ENCODE measurements at regions not wholly inside any gene's neighbourhood (a gene's known extent, or its start where the extent isn't known, plus 50 kb on each side); places are given as distances from the start of the nearest gene placed in this dataset.

- no peak for DNase-seq (ENCODE audit: extremely low spot score)
- TF ChIP-seq L3MBTL2 (conservative IDR thresholded peaks at IDR 0.05) (no peak), BHLHE40 (IDR thresholded peaks at IDR 0.05; ENCODE audit: borderline replicate concordance) (no peak), NFRKB (IDR thresholded peaks at IDR 0.05) (no peak), SP1 (IDR thresholded peaks at IDR 0.05) (no peak), TARDBP (IDR thresholded peaks at IDR 0.05) (no peak), HDGF (IDR thresholded peaks at IDR 0.05; ENCODE audit: borderline replicate concordance) (no peak), FOXK2 (IDR thresholded peaks at IDR 0.05) (no peak), SUZ12 (IDR thresholded peaks at IDR 0.05) (no peak), LEF1 (IDR thresholded peaks at IDR 0.05; ENCODE audit: borderline replicate concordance) (no peak), ELF4 (IDR thresholded peaks at IDR 0.05) (no peak), ZNF384 (IDR thresholded peaks at IDR 0.05) (no peak), ARNT (IDR thresholded peaks at IDR 0.05) (no peak), CTBP1 (IDR thresholded peaks at IDR 0.05; ENCODE audit: borderline replicate concordance) (no peak), FOXM1 (IDR thresholded peaks at IDR 0.05; ENCODE audit: borderline replicate concordance) (no peak), FOXA1 (IDR thresholded peaks at IDR 0.05) (no peak)
- TF ChIP-seq, protein P1, sequence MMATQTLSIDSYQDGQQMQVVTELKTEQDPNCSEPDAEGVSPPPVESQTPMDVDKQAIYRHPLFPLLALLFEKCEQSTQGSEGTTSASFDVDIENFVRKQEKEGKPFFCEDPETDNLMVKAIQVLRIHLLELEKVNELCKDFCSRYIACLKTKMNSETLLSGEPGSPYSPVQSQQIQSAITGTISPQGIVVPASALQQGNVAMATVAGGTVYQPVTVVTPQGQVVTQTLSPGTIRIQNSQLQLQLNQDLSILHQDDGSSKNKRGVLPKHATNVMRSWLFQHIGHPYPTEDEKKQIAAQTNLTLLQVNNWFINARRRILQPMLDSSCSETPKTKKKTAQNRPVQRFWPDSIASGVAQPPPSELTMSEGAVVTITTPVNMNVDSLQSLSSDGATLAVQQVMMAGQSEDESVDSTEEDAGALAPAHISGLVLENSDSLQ (IDR thresholded peaks at IDR 0.05) = no peak
- CTCF ChIA-PET = no interaction called here
- POLR2A ChIA-PET = no interaction called here
These were observed 707.0 kb upstream of the ACTRT1 start for GRCh38 chrX:128759177-128759576.

GRCh38 chrX:128754130-128754529 lies 701.9 kb upstream of the ACTRT1 start:
- ChIA-PET POLR2A (no interaction called here), CTCF (no interaction called here)
- DNase-seq (ENCODE audit: extremely low spot score) = no peak

GRCh38 chrX:128739539-128739938 lies 687.3 kb upstream of the ACTRT1 start:
- POLR2A ChIA-PET = no interaction called here
- CTCF ChIA-PET = no interaction called here
- no peak for TF ChIP-seq SP1 (IDR thresholded peaks at IDR 0.05)
- no peak for DNase-seq (ENCODE audit: extremely low spot score)

More at GRCh38 chrX:128754130-128754529, 701.9 kb upstream of the ACTRT1 start:
- no peak for TF ChIP-seq HDGF (IDR thresholded peaks at IDR 0.05; ENCODE audit: borderline replicate concordance)
- no peak for TF ChIP-seq ELF4 (IDR thresholded peaks at IDR 0.05)
- no peak for TF ChIP-seq BHLHE40 (IDR thresholded peaks at IDR 0.05; ENCODE audit: borderline replicate concordance)
- no peak for TF ChIP-seq TARDBP (IDR thresholded peaks at IDR 0.05)
- no peak for TF ChIP-seq FOXM1 (IDR thresholded peaks at IDR 0.05; ENCODE audit: borderline replicate concordance)
- no peak for TF ChIP-seq CTBP1 (IDR thresholded peaks at IDR 0.05; ENCODE audit: borderline replicate concordance)
- no peak for TF ChIP-seq SUZ12 (IDR thresholded peaks at IDR 0.05)
- TF ChIP-seq, protein P1 (IDR thresholded peaks at IDR 0.05) = no peak
- TF ChIP-seq FOXK2 (IDR thresholded peaks at IDR 0.05) = no peak
- TF ChIP-seq L3MBTL2 (conservative IDR thresholded peaks at IDR 0.05) = no peak
- TF ChIP-seq ARNT (IDR thresholded peaks at IDR 0.05) = no peak
- no peak for TF ChIP-seq SP1 (IDR thresholded peaks at IDR 0.05)
- no peak for TF ChIP-seq ZNF384 (IDR thresholded peaks at IDR 0.05)

GRCh38 chrX:128728943-128729342 lies 676.7 kb upstream of the ACTRT1 start:
- DNase-seq (ENCODE audit: extremely low spot score) = no peak
- CTCF ChIA-PET = no interaction called here
- POLR2A ChIA-PET = no interaction called here
- TF ChIP-seq, protein P1 (IDR thresholded peaks at IDR 0.05) = no peak
- TF ChIP-seq L3MBTL2 (conservative IDR thresholded peaks at IDR 0.05) = no peak
- TF ChIP-seq LEF1 (IDR thresholded peaks at IDR 0.05; ENCODE audit: borderline replicate concordance) = no peak

- CTCF ChIA-PET = no interaction called here
These were observed 665.7 kb upstream of the ACTRT1 start for GRCh38 chrX:128717635-128718578.

DNA sequence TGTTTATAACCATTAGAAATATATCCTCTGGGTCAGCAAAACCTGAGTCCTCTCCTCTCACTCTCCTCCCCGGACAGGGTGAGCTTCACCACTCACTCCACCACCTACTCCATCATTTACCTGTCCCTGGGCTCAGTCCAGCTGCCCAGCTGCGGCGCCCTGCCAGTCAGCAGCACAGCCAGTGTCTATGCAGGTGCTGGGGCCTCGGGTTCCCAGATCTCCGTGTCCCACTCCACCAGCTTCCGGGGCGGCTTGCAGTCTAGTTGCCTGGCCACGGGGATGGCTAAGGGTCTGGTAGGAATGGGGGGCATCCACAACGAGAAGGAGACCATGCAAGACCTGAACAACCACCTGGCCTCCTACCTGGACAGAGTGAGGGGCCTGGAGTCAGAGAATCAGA lies 662.2 kb upstream of the ACTRT1 start:
- ChIA-PET CTCF (no interaction called here), POLR2A (no interaction called here)
- no peak for TF ChIP-seq FOXA1 (IDR thresholded peaks at IDR 0.05)
- no peak for TF ChIP-seq TARDBP (IDR thresholded peaks at IDR 0.05)
- TF ChIP-seq L3MBTL2 (conservative IDR thresholded peaks at IDR 0.05) = no peak
- TF ChIP-seq LEF1 (IDR thresholded peaks at IDR 0.05; ENCODE audit: borderline replicate concordance) = no peak
- TF ChIP-seq CTBP1 (IDR thresholded peaks at IDR 0.05; ENCODE audit: borderline replicate concordance) = no peak
- no peak for TF ChIP-seq ELF4 (IDR thresholded peaks at IDR 0.05)
- no peak for TF ChIP-seq SP1 (IDR thresholded peaks at IDR 0.05)
- no peak for TF ChIP-seq ARNT (IDR thresholded peaks at IDR 0.05)
- TF ChIP-seq, protein P1 (IDR thresholded peaks at IDR 0.05) = no peak
- TF ChIP-seq HDGF (IDR thresholded peaks at IDR 0.05; ENCODE audit: borderline replicate concordance) = no peak
- TF ChIP-seq ZNF384 (IDR thresholded peaks at IDR 0.05) = no peak
- TF ChIP-seq SUZ12 (IDR thresholded peaks at IDR 0.05) = no peak
- TF ChIP-seq FOXM1 (IDR thresholded peaks at IDR 0.05; ENCODE audit: borderline replicate concordance) = no peak
- DNase-seq (ENCODE audit: extremely low spot score) = no peak

More at GRCh38 chrX:128717635-128718578, 665.7 kb upstream of the ACTRT1 start:
- no peak for TF ChIP-seq ZNF384 (IDR thresholded peaks at IDR 0.05)
- TF ChIP-seq ELF4 (IDR thresholded peaks at IDR 0.05) = no peak
- no peak for TF ChIP-seq SP1 (IDR thresholded peaks at IDR 0.05)
- TF ChIP-seq LEF1 (IDR thresholded peaks at IDR 0.05; ENCODE audit: borderline replicate concordance) = no peak
- no peak for TF ChIP-seq HDGF (IDR thresholded peaks at IDR 0.05; ENCODE audit: borderline replicate concordance)
- TF ChIP-seq CTBP1 (IDR thresholded peaks at IDR 0.05; ENCODE audit: borderline replicate concordance) = no peak
- TF ChIP-seq, protein P1 (IDR thresholded peaks at IDR 0.05) = no peak
- TF ChIP-seq ARNT (IDR thresholded peaks at IDR 0.05) = no peak
- DNase-seq (ENCODE audit: extremely low spot score) = no peak
- POLR2A ChIA-PET = no interaction called here

All from HEK293T (cell line).